ENCODE measurements at regions not wholly inside any gene's neighbourhood (a gene's known extent, or its start where the extent isn't known, plus 50 kb on each side); places are given as distances from the start of the nearest gene placed in this dataset.
A peak's percentile ranks its signal among the peaks of the same experiment; 100 is the strongest.

DNA sequence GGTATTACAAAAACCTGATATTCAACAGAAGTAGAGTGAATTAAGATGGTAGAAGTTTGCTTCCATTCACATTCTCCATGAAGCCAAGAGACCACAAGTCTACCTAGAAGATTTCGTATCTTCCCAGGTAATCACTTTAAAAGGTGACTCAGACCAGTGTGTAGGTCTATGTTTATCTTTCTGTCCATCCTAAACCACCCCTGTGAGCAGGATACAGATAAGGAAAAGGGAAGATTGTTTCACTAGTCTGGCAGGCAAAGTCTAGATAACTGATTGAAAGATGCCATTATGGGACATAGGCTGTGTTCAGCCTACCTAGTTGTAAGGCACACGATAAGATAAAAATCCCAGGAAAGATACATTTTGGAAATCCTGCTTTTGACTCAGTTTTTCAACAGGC is 244.3 kb upstream of the NWD2 start:
- no peak for DNase-seq

DNA sequence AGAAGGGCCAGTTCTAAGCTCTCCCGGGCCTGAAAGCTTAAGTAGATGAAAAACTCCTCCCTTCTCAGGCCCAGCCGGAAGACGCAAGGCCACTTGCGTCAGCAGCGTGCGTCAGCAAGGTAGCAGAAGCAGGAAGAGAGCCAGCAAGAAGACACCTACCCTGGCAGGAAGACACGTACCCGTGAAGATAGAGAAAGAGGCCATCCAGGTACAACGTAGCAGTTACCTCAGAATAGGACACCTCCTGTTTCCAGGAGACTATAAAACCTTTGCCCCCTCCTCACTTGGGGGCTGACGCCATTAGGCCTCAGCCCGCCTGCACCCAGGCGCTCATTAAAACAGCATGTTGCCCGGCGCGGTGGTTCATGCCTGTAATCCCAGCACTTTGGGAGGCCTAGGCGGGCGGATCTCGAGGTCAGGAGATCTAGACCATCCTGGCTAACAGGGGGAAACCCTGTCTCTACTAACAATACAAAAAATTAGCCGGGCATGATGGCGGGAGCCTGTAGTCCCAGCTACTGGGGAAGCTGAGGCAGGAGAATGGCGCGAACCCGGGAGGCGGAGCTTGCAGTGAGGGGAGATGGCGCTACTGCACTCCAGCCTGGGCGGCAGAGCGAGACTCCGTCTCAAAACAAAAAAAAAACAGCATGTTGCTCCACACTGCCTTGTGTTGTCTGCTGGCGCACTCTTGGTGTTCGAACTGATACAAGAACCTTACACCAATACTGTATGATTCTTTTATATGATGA is 242.7 kb upstream of the NWD2 start:
- DNase-seq = no peak

- no peak for DNase-seq
These were observed 241.9 kb upstream of the NWD2 start for GRCh38 chr4:37002625-37003024.

GRCh38 chr4:37008199-37008598 is 236.3 kb upstream of the NWD2 start:
- peak; percentile 87 for DNase-seq

GRCh38 chr4:37014584-37014983 is 230.0 kb upstream of the NWD2 start:
- no peak for DNase-seq

- DNase-seq = no peak
These were observed 229.2 kb upstream of the NWD2 start for GRCh38 chr4:37015391-37015790.

DNA sequence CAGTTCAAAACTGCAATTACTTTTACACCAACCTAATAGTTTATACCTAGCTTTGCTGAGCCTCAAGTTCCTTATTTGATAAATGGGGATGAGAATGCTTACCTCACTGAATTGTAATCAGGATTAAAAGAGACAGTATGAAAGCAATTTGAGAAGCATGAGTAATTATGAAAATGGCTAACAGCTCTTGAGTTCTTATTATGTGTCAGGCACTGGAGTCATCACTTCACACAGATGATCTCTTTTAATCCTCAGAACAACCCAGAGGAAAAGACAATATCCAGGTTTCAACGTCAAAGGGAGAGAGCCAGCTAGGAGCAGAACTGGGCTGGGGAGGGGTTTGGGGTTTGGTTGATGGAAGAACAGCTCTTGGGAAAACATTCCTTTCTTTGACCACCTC is 221.0 kb upstream of the NWD2 start:
- DNase-seq = no peak

- no peak for DNase-seq
These were observed 220.5 kb upstream of the NWD2 start for GRCh38 chr4:37023996-37024395.

- no peak for DNase-seq
These were observed 203.7 kb upstream of the NWD2 start for GRCh38 chr4:37040816-37041215.

DNA sequence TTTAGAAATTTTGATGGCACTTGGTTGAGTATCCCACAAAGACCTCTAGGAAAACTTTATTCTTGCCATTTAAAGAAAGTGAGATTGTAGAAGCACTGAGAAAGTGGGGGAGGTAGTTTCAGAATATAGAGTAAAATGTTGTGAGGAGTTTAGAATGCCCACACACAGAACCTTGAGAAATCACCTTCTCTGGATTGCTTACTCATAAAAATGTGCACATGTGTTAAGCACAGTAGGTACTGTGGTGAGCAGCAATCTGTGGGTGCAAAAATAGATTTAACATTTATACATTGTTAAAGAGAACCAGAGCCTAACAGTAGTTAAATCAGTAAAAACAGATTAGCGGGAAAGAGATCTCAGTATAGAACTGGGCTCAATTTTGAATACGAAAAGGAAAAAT is 201.2 kb upstream of the NWD2 start:
- DNase-seq = no peak

- DNase-seq = no peak
These were observed 193.4 kb upstream of the NWD2 start for GRCh38 chr4:37051111-37051510.

- DNase-seq = no peak
These were observed 192.7 kb upstream of the NWD2 start for GRCh38 chr4:37051866-37052265.

DNA sequence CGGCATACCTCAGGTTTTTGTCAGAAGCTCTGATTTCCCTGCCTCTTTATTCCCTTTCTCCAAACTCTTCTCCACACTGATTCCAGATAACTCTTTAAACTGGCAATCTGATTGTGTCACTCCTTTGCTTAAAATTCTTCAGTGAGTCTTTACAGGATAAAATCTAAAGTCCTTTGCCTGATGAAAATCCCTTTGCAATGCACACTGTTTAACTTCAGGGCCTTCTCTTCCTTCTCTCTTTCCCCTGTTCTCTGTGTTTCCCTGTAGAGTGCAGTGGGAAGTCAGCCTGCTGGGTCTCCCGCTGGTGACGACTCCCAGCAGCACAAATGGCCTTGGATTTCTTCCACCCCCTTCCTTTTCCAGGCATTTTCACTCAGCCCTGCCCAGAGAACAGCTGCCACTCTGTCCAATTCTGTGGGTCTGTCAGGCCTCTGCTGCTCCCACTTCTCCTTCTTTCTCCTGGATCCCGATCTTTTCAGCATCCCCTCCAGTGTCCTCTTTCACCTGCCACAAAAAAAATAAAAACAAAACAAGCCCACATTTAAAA is 189.9 kb upstream of the NWD2 start:
- DNase-seq = no peak

GRCh38 chr4:37058826-37059225 is 185.7 kb upstream of the NWD2 start:
- no peak for DNase-seq

DNA sequence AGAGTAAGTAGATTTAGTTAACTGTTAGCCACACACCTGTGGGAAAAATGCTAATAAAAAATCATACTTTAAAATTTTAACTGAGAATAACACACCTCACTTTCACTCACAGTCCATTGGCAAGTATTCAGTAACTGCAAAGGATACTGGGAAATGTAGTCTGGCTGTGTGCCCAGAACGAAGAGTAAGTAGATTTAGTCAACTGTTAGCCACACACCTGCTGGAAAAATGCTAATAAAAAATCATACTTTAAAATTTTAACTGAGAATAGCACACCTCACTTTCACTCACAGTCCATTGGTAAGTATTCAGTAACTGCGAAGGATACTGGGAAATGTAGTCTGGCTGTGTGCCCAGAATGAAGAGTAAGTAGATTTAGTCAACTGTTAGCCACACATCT is 178.4 kb upstream of the NWD2 start:
- no peak for DNase-seq

- DNase-seq = no peak
These were observed 176.0 kb upstream of the NWD2 start for GRCh38 chr4:37068580-37068979.

DNA sequence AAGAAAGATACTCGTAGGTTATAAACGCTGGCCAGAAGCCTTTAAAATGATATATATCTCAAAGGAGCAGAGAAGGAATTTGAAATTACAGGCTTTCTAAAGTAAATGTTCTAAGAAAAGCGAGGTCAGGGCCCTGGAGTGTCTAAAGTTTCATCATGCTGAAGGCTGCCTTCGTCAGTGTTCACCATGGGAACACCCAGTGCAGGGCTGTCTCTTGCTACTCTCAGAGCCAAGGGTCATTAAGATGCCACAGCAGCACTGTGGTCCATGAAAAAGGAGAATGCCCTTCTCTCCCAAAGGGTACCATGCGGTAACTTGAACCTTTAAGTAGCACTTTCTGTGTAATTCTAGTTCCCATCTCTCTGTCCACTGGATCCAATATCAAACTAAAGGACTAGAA is 174.5 kb upstream of the NWD2 start:
- no peak for DNase-seq

GRCh38 chr4:37071576-37071975 is 173.0 kb upstream of the NWD2 start:
- no peak for DNase-seq

- DNase-seq = no peak
These were observed 171.2 kb upstream of the NWD2 start for GRCh38 chr4:37073226-37073840.

GRCh38 chr4:37082912-37083311 is 161.6 kb upstream of the NWD2 start:
- DNase-seq = no peak

DNA sequence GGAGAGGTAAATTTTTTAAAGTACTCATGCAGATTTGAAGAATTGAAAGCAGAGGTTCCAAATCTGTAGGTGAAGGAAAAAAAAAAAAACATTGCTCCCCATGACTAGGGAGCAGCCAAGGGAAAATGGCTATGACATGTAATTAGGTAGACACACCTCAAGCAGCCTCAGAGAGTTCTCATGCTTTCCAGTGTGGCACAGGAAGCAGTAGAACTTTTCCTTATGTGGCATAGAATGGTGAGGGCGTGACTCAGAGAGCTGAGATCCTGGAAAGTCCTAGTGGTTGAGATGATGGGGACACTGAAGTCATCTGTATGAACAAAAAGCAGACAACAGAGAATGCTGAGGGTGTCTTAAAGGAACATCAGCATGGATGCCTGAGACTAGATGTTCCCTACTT is 148.6 kb upstream of the NWD2 start:
- no peak for DNase-seq

- DNase-seq = no peak
These were observed 143.4 kb upstream of the NWD2 start for GRCh38 chr4:37101182-37101581.

- DNase-seq = no peak
These were observed 142.9 kb upstream of the NWD2 start for GRCh38 chr4:37101686-37102085.

GRCh38 chr4:37109756-37110155 is 134.8 kb upstream of the NWD2 start:
- DNase-seq = no peak

DNA sequence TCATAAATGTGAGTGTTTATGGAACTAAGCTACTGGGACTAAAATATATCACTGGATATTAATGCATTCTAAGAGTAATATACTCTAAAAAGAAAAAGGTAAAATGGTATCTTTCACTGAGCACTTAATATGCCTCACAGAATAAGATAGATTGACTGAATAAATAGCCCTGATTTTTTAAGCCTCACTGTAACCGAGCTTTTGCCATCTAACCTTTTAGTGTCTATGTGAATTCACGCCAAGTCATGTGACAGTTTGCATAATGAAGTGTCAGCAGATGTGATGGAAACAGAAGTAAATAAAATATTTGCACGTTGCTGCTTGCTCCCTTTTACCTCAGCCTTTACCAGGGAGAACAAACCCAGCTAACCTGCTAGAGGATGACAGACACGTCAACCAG is 119.7 kb upstream of the NWD2 start:
- no peak for DNase-seq

Data from NCI-H510A treated with DMSO at 0.1 percent for 48 hours (cell line).